HG03108 (cell line): ENCODE measurements at regions not wholly inside any gene's neighbourhood (a gene's known extent, or its start where the extent isn't known, plus 50 kb on each side); places are given as distances from the start of the nearest gene placed in this dataset.

ENCODE experiments used
- ATAC-seq: cut with Tn5 transposase; IDR thresholded peaks from one replicate; pipeline ENCODE4 v1.9.1; 2021; ENCODE audit warnings: moderate library complexity; ENCODE audit not compliant: unreplicated experiment

DNA sequence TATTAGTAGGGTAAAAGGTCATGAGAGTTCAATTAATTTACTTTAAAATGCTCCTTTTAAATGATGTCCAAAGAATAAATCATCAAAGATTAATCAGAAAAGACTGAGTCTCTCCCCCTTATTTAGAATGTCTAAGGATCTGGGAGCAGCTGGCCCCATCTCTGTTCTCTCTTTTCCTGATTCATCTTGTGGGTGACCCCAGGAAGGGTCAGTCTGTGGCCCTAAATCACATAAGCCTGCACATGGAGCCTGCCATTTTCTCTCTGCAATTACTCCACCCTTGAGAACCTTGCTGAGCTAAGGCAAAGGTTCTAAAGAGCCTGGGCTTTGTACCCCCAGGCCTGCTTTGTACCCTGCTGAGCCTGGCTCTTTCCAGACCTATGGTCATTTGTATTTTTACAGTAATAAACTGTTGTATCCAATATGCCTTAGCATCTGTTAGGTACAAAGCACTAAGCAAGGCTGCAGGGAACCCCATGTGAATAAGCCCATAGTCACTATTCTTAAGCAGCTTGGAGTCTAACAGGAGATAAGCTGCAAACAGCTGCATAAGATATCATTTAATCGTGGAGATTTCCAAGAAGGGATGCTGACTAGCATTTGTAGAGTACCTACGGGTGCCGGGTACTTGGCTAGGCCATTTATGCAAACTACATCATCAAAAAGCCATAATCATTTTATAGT lies 431.0 kb upstream of the MARCKS start:
- no peak for ATAC-seq

DNA sequence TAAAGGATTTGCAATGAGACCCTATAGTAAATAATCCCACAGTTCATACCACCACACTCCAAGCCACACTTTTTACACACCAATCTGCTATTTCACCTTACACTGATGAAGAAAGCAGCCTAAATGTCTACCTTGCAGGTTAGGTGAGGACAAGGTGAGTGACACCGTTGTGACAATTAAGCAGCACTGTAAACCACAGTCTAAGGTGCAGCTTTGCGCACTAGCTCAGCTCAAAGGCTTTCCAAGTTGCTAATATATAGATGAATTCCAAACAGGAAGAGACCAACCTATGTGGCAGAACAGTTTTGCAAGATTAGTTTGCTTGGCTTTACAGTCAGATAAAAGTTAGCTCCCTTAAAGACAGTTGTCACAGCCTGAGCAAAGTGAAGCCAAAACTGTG lies 429.5 kb upstream of the MARCKS start:
- no peak for ATAC-seq

DNA sequence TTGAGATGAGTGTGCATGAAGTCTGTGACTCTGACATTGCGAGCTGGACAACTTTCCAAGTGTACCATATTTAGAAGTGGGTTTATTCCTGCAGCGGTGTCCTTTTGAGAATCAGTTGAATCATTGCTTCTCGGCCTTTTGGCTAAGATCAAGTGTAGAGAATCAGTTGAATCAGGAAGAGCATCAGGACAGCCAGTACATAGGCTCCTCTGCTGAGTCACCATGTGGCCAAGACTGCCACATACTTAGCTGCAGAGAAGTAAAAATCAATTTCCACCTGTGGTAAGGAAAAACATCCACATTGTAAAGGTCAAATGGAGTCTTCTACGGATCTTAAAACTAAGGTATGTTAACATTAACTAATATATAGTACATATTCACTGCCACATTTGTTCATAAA lies 428.4 kb upstream of the MARCKS start:
- ATAC-seq = no peak

DNA sequence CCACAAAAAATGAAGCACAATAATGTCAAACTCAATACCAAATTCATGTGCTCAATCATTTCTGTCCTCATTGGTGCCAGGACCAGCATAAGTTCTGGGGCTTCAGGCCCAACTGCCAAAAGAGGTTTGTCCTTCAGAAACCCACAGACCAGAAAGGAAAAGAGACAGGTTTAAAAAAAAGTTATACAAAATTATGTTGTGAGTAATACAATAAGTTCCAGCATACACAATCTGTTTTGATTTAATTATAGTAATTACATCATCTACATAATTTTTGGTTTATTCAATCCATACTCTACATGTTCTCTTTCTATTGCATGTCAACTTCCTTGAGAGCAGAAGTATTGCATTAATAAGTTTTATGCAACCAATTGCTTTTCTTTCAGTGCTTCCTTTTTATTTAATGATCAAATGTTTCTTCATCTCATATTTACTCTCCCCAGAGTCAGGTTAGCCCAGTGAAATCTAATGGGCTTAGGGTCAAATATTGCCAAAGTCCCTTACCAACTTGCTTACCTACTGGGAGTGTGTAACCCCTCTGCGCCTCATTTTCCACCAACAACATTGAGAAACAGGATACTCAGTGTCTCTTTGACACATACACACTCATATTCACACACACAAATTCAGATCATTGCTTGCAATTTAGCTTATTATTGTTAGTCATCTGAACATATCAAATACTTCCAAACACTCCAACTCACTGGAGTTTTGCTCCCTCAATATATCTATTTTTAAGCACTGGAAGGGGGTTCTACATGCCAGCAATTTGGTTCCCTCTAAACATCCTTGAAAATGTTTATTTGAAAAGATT lies 424.4 kb upstream of the MARCKS start:
- ATAC-seq = no peak

DNA sequence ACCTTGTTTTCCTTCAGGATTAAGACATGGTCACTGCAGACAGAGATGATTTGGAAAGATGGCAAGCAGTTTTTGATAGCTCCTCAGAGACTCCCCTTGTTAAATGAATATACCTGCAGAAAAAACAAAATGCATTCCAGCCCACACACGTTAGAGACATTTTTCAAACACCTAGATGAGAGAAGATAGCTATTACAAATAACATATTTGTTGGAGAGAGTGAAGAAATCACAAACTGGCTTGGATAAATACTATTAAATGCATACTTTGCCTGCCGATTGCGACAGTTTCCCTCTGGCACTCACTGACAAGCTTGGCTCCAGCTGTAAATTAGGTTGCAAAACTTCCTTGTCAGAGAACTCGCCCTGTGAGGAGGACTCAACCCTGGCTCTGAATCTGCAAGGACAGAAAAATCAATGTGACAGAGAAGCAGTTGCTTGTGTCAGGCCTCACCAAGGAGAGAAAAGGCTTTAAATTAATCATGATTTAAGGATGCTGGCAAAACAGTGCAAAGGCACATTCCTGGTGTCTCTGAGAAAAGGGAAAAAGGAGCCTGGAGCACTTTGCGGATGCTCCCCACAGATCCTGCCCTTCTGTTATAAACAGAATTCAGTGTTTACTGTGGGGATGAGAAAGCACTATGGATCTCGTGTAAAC lies 423.7 kb upstream of the MARCKS start:
- no peak for ATAC-seq

DNA sequence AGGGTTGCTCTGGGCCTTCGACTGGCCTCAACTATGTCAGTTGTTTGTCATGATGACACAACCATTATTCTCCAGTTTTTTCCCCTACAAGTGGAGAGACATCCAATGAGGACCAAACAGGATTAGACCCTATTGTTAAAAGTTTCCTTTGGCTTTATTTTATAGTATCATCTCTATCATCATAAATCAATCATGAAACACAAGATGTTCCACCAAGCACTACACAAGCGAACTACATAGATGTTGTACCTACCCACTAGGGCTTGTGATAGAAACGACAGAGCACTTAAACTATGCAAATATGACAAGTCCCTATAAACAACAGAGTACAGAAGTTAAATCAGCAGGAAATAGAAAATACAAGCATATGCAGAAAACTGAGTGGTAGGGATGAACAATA lies 422.5 kb upstream of the MARCKS start:
- ATAC-seq = no peak

DNA sequence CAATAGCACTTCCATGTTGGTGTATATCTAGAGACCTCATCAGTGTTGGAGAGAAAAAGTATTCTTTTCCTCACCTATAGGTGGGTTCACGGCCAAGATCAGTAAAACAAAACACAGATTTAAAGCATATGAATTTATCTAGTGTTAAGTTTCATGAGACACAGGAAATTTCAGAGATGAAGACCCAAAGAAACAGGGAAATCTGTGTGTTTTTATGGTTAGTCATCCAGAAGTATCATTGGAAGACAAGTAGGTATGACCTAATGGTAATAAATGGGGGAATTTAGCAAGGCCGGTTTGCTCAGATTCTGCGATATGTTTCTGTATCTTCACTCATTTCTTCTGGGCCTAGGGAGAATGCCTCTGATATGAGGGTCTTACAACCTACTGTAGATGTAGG lies 419.6 kb upstream of the MARCKS start:
- no peak for ATAC-seq

DNA sequence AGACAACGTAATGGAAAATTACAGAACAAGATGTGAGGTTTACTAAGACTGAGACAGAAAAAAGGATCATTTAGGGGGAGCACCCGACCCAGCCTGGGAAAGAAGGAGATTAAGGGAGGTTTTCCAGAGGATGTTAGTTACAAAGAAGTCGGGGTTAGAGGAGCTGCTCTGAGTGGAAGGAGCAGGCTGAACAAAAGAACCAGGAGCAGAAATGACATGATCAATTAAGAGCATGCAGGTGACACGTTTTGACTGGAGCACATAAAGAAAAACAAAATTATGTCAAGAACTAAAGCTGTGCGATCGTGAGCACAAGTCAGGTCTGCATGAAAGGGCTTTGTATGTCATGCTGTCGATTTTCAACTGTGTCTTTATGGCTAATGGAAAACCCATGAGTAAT lies 417.3 kb upstream of the MARCKS start:
- no peak for ATAC-seq

DNA sequence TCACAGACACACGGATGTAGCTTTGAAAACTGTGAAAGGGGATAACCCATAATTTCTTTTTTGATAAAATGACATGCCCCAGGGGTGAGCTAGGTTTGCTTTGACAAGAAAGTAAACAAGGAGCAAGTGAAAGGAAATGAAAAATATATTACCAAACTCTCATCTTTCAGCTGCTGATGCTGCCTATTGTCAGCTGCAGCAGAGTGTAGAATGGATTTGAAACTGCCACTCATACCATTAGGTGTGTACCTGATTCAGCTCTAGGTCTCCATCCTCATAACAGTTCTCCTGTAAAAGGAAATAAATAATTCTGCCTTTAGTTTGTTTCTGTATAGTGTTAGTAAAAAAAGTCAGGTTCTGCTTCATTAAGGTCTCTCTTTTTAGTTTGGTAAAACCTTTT lies 415.1 kb upstream of the MARCKS start:
- ATAC-seq = no peak

DNA sequence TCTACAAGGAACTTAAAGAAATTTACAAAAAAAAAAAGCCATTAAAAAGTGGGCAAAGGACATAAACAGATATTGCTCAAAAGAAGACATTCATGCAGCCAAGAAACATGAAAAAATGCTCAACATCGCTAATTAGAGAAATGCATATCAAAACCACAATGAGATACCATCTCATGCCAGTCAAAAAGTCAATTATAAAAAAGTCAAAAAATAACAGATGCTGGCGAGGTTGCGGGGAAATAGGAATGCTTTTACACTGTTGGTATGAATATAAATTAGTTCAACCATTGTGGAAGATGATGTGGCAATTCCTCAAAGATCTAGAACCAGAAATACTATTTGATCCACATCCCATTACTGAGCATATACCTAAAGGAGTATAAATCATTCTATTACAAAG lies 411.9 kb upstream of the MARCKS start:
- ATAC-seq = no peak

DNA sequence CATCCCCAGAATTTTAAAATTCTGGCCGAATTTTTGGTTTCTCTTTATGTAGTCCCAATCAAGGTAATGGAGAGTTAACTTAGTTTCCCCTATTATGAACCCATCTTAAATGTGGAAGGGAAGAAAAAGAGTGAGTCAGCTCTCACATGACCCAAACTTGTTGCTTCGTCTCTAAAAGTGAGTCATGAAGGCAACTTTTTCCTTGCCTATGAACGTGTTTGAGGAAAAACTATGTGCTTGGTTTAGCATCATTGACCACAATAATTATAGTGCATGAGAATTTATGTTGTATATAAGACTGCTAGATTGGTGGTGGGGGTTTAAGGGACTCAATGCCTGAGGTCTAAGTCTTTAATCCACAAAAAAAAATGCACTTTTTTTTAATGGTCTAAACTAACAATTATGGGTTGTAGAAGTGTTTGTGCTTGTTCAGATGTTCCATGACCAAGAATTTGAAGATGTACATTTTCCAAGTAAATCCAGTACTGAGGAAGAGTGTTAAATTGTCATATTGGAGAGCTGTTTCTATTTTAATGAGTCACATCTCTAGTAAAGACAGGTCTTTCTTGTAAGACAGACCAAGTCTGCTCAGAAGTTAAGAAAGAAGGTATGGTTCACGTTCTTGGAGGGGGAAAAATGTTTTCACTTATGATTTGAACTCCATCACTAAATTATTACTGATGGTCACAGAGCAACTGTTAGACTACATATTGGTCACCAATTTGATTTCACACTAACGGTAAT lies 409.9 kb upstream of the MARCKS start:
- ATAC-seq = no peak

DNA sequence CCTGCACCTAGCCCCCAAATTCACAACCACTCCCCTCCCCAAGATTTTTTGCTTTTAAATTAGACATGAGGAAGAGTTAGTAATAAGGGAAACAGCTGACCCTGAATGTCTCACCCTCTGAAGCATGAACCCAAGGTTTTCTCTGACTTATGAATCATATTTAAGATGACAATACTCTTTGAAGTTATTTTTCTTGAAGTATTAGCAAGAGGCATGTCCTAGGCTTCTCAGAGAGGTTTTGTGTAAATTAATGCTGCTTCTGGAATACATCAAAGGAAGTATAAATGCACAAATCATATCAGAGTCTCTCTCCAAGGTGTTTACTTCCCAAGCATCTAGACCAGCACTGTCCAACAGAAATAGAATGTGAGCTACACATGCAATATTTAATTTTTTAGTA lies 408.1 kb upstream of the MARCKS start:
- ATAC-seq = no peak

DNA sequence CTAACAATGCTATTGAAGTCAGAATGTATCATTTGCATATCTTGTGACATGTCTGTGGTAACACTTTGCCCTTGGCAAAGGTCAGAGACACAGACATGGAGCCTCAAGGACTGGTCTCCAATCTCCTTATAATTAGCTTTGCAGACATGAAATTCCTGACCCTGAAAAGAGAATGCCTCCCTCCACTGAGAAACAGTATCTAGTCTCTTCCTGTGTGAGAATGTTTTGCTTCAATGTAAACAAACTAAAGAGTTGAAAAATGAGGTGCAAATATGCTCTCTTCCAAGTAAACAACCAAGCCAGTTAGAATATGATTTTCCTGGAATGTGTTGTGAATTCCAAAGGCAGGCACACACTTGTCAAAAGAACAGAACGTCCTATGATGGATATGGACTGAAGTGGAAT lies 407.1 kb upstream of the MARCKS start:
- no peak for ATAC-seq

DNA sequence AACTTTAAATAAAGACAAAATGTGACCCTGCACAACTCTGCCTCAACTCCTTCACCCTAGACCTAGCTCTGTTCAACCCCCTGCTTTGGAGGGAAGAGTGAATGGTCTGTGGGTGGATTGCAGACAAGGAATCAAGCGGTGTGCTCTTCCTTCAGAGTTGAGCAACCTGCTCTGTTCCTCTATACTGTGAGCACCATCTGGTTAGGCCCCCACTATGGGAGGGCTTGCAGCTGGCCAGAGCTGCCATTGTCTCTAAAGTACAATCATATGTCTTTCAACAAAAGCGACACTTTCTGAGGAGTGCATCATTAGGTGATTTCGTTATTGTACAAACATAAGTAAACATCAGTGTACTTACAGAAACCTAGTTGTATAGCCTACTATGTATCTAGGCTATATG lies 406.1 kb upstream of the MARCKS start:
- no peak for ATAC-seq

DNA sequence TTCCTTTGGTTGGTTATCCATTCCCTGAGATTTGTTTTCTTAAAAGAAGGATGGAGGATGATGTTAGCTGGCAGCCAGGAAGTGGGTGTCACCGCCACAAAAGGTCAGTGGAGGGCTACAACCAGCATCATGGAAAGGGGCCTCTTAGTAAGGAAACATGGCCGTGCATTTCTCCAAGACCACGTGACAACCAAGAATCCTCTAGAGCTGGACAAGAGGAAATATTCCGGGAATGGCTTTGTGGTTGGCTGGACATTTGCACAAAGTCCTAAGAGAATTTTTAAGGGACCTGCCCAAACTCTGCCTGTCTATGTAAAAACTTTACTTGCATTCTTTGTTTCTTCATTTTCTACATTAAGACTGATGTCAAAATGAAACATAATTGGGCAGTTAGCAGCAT lies 399.9 kb upstream of the MARCKS start:
- ATAC-seq = no peak

DNA sequence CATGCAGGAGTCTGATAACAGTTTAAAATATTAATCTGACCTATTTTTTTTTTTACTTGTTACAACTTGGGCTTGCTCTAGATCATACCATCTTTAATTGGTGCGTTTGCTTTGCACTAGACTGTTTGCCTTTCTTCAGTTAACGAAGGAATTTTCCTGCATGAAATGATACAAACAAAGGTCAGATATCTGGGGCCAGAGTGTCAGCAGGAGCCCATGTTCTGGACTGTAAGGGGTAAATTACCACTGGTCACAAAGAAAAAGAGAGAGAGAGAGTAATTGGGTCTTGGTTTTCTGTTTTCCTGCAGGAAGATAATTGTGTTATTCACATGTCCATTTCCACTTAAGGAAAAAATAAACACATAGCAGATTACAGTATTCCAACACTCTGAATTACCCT lies 399.4 kb upstream of the MARCKS start:
- no peak for ATAC-seq

DNA sequence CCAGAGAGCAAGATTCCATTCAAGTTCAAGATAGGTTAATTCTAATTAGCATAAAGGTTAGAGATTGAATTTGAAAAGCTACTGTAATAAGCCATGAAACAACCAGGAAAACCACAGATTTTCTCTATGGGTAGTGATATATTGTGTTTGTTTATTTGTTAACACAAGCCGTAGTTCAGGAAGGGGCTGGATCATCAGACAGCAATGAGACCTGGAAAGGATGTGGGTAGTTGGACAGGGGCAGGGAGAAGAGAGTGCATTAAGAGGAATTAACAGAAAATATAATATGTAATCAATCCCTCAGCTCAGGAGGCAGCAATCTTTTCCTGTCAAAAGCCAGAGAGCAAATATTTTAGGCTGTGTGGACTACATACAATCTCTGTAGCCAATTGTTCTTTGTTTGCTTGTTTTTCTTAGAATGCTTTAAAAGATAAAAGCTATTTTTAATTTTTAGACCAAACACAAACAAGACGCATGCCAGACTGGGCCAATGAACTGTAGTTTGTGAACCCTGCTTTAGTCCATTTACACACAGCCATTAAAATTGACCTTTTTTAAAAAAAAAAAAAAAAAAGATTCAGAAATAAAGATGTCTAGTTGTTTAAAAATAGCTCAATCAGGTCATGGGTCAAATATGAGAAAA lies 398.7 kb upstream of the MARCKS start:
- no peak for ATAC-seq

DNA sequence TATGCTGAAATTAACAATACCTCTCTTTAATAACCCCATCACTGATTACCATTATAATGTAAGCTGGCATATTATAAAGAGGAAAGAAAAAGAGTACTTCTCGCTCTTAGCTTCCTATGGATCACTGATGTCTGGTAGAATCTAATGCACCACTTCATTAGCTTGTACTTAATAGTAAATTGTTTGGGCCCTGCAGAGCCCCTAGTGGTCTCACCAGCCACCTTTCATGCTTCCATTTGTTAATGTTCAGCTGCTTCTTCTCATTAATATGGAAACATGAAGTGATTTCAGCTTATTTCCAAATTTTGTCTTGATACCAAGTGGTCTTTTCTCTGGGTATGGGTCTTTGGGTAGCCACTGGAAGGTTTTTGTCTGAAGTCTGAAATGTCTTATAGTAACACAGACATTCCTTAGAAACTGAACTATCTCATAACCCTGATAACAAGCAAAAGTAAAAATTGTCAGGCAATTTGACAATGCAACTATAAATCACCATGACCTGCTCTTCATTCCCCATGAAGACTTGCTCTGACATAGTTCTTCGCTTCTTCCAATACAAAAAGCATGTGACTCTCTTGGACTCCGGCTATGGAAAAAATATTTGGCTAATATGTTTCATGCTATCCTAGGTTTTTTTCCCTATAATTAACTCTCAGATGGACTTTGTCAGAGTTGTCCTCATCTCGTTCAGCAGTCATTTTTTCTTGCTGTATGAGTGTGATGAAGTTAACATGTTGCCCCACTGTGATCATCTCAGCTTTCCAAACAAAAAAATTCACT lies 395.8 kb upstream of the MARCKS start:
- ATAC-seq = no peak

DNA sequence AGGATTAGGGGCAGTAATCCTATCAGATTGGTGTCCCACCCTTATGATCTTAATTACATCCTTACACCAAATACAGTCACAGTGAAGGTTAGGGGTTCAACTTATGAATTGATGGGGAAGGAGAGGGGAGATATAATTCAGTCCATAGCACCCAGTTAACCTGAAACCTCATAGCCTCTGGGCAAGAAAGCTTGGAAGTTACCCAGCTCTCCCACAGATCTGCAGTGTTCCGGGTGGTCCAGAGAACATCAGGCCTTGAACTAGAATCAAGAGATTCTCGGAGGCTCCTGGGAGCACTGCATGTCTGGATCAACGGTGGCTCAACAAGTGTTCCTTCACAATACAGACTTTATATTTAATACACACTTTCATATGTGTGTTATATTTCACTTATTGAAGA lies 392.6 kb upstream of the MARCKS start:
- ATAC-seq = no peak

DNA sequence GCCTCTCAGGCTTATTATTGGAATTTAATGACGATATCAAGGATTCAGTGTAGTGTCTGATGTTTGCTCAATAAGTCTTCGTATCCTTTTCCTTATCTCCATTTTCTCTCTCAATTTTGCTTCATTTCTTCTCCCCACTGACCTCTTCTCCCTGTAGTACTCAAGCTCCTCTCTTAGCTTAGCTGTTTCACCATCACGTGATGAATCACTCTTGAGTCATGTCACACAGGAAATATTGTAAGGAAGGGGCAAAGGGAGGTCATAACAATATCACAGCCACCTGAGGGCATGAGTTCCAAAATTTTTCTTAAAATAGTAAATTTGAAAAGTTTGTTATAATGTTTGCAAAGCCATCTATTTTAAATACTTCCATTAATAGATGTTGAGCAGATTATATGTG lies 392.2 kb upstream of the MARCKS start:
- no peak for ATAC-seq
